OCI-LY3 (cell line): ENCODE measurements at regions not wholly inside any gene's neighbourhood (a gene's known extent, or its start where the extent isn't known, plus 50 kb on each side); places are given as distances from the start of the nearest gene placed in this dataset.
A peak's percentile ranks its signal among the peaks of the same experiment; 100 is the strongest.

Source experiments
- H2AFZ ChIP-seq: fragments of 200-600, 300-600 bp; shearing (Covaris generic); 2 replicates; pipeline ENCODE4 v1.6.0; 2014; ENCODE audit warnings: antibody characterized with exemption, low read depth, low read length
- H3K27ac ChIP-seq: fragments of 200-600, 300-600 bp; sonication (generic); 2 replicates; pipeline ENCODE4 v1.5.1; 2014; ENCODE audit warnings: mild to moderate bottlenecking, low read length, moderate library complexity, mixed read lengths
- H3K27me3 ChIP-seq: fragments of 200-600, 300-600 bp; sonication (generic); 2 replicates; pipeline ENCODE4 v1.6.1; 2014; ENCODE audit warnings: low read depth, low read length, mixed read lengths
- H3K36me3 ChIP-seq: fragments of 200-600, 300-600 bp; sonication (generic); replicated peaks from 2 replicates; pipeline ENCODE3; 2014; ENCODE audit warnings: low read depth, low read length, mixed read lengths
- H3K4me1 ChIP-seq: fragments of 300-600, 200-600 bp; sonication (generic); 2 replicates; pipeline ENCODE4 v1.6.1; 2014; ENCODE audit warnings: low read length, mixed read lengths
- H3K4me2 ChIP-seq: fragments of 200-600, 300-600 bp; sonication (generic); 2 replicates; pipeline ENCODE4 v1.6.1; 2014; ENCODE audit warnings: low read length, mixed read lengths
- H3K4me3 ChIP-seq: fragments of 300-600, 200-600 bp; sonication (generic); 2 replicates; pipeline ENCODE4 v1.5.1; 2014; ENCODE audit warnings: antibody characterized with exemption, mild to moderate bottlenecking, low read length, moderate library complexity
- H3K79me2 ChIP-seq: fragments of 300-600, 200-600 bp; shearing (Covaris generic); 2 replicates; pipeline ENCODE4 v1.6.1; 2014; ENCODE audit warnings: mild to moderate bottlenecking, low read length, mixed read lengths
- H3K9ac ChIP-seq: fragments of 300-600, 200-600 bp; shearing (Covaris generic); 2 replicates; pipeline ENCODE4 v1.6.0; 2014; ENCODE audit warnings: mild to moderate bottlenecking, low read length, moderate library complexity
- H3K9me3 ChIP-seq: fragments of 200-600, 300-600 bp; shearing (Covaris generic); 2 replicates; pipeline ENCODE4 v1.6.1; 2014; ENCODE audit warnings: low read length, mixed read lengths; ENCODE audit not compliant: insufficient read depth
- H4K20me1 ChIP-seq: fragments of 200-600, 300-600 bp; sonication (generic); 2 replicates; pipeline ENCODE4 v1.6.1; 2016; ENCODE audit warnings: low read length, mixed read lengths; ENCODE audit not compliant: insufficient read depth
- EZH2phosphoT487 ChIP-seq: fragments of 200-600 bp; shearing (Covaris generic); IDR thresholded peaks from 2 replicates; pipeline ENCODE4 v1.6.1; 2018; ENCODE audit warnings: antibody characterized with exemption, mixed run types, low read depth
- TF ChIP-seq, protein P1 (sequence below): fragments of 200-600, 300-600 bp; sonication (generic); IDR thresholded peaks from 2 replicates; pipeline ENCODE4 v1.5.1; 2014; ENCODE audit warnings: antibody characterized with exemption, low read length, low read depth

DNA sequence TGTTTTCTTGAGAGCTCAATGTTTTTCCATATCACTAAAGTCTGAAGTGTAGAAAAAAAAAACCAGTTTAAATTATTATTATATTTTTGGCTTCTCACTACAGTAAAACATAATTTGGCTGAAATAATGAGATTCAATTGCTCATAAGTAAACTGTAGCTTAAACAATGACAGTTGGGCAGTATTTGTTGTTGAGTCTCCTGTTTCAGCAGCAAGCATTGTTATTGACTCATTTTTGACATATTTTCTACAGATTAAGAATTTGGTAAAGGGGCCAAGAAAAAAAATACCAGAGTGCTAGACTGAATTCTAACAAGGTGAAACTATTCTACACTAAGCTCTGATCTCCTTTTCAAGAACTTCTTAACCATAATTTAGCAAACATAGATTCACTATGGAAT lies 2070.4 kb upstream of the CELF4 start:
- Histone ChIP-seq H3K4me2 (no peak overlapping the region), H3K36me3 (no peaks in the 10 kb centered on the region), H3K9ac (no peak overlapping the region), H3K4me3 (no peak overlapping the region), H3K27ac (no peak overlapping the region), H2AFZ (no peak overlapping the region), H3K9me3 (no peaks in the 10 kb centered on the region), H3K27me3 (no peaks in the 10 kb centered on the region), H4K20me1 (no peaks in the 10 kb centered on the region), H3K79me2 (no peaks in the 10 kb centered on the region), H3K4me1 (no peaks in the 10 kb centered on the region)
- TF ChIP-seq EZH2phosphoT487: no peak
- TF ChIP-seq, protein P1, sequence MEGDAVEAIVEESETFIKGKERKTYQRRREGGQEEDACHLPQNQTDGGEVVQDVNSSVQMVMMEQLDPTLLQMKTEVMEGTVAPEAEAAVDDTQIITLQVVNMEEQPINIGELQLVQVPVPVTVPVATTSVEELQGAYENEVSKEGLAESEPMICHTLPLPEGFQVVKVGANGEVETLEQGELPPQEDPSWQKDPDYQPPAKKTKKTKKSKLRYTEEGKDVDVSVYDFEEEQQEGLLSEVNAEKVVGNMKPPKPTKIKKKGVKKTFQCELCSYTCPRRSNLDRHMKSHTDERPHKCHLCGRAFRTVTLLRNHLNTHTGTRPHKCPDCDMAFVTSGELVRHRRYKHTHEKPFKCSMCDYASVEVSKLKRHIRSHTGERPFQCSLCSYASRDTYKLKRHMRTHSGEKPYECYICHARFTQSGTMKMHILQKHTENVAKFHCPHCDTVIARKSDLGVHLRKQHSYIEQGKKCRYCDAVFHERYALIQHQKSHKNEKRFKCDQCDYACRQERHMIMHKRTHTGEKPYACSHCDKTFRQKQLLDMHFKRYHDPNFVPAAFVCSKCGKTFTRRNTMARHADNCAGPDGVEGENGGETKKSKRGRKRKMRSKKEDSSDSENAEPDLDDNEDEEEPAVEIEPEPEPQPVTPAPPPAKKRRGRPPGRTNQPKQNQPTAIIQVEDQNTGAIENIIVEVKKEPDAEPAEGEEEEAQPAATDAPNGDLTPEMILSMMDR: no peak

GRCh38 chr18:39635192-39635591 lies 2069.6 kb upstream of the CELF4 start:
- Histone ChIP-seq H3K9ac (no peak overlapping the region), H3K4me1 (no peaks in the 10 kb centered on the region), H4K20me1 (no peaks in the 10 kb centered on the region), H3K9me3 (no peaks in the 10 kb centered on the region), H3K79me2 (no peaks in the 10 kb centered on the region), H3K4me2 (no peak overlapping the region), H3K36me3 (no peaks in the 10 kb centered on the region), H2AFZ (no peak overlapping the region), H3K27ac (no peak overlapping the region), H3K27me3 (no peaks in the 10 kb centered on the region), H3K4me3 (no peak overlapping the region)
- TF ChIP-seq, protein P1: no peak
- TF ChIP-seq EZH2phosphoT487: no peak

DNA sequence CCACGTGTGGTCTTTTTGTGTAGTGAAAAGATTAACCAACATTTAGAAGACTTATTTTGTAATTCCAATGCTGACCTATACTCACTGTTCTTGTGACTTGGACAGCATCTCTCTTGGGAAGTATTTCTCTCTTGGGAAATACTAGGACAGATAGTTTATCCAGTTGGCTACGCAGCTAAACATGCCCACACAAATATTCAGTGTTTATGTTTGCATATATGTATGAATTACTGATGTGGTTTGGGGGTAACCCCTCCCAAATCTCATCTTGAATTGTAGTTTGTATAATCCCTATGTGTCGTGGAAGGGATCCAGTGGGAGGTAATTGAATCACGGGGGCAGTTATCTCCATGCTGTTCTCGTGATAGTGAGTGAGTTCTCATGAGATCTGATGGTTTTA lies 2062.3 kb upstream of the CELF4 start:
- no peak overlapping the region for H3K4me3 ChIP-seq
- no peak overlapping the region for H3K4me2 ChIP-seq
- H3K27ac ChIP-seq: no peak overlapping the region
- H3K9me3 ChIP-seq: no peaks in the 10 kb centered on the region
- H3K9ac ChIP-seq: no peak overlapping the region
- H3K79me2 ChIP-seq: no peaks in the 10 kb centered on the region
- H3K27me3 ChIP-seq: no peaks in the 10 kb centered on the region
- H4K20me1 ChIP-seq: no peaks in the 10 kb centered on the region
- no peak overlapping the region for H2AFZ ChIP-seq
- TF ChIP-seq, protein P1: no peak
- no peak for TF ChIP-seq EZH2phosphoT487
- peaks cover 8% of the 10 kb centered on the region for H3K4me1 ChIP-seq
- no peaks in the 10 kb centered on the region for H3K36me3 ChIP-seq

DNA sequence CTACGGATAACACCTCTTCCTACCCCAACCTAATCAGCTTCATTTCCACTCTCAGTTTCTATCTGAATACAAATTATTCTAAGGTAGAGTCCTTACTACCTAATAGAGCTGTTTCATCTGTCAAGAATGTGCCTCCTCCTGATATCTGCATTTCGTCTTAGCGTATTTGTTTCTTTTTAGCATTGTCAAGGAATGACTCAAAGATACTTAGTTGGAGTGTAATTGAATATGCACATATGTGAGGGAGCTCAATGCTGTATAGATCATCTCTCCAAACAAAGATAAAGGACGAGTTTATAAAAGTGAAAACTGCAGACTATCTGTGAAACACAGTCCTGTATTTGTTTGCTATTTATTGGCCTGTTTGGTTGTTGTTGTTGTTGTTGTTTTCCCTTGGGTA lies 2059.4 kb upstream of the CELF4 start:
- Histone ChIP-seq H3K4me3 (no peak overlapping the region), H3K4me1 (peaks cover 8% of the 10 kb centered on the region), H4K20me1 (no peaks in the 10 kb centered on the region), H3K4me2 (peak overlapping the region; percentile 33; the same call in 1 of the 2 replicates), H3K79me2 (no peaks in the 10 kb centered on the region), H3K36me3 (no peaks in the 10 kb centered on the region), H3K9ac (no peak overlapping the region), H3K9me3 (no peaks in the 10 kb centered on the region), H3K27ac (no peak overlapping the region), H2AFZ (no peak overlapping the region), H3K27me3 (no peaks in the 10 kb centered on the region)
- TF ChIP-seq, protein P1: no peak
- no peak for TF ChIP-seq EZH2phosphoT487
